ENCODE measurements at regions not wholly inside any gene's neighbourhood (a gene's known extent, or its start where the extent isn't known, plus 50 kb on each side); places are given as distances from the start of the nearest gene placed in this dataset.

GRCh38 chr12:132417741-132418140, 72.2 kb upstream of the FBRSL1 start:
- no peak overlapping the region for H3K4me3 ChIP-seq (ENCODE audit: low read length)
- no peak for TF ChIP-seq CTCF (conservative IDR thresholded peaks at IDR 0.05; ENCODE audit: low read depth, low read length)
- no peak for DNase-seq (ENCODE audit: low read depth)

- no peak for DNase-seq (ENCODE audit: low read depth)
- H3K4me3 ChIP-seq (ENCODE audit: low read length): no peak overlapping the region
- TF ChIP-seq CTCF (conservative IDR thresholded peaks at IDR 0.05; ENCODE audit: low read depth, low read length): no peak
Measured at GRCh38 chr12:132416827-132417226, 73.1 kb upstream of the FBRSL1 start.

- no peak overlapping the region for H3K4me3 ChIP-seq (ENCODE audit: low read length)
- no peak for DNase-seq (ENCODE audit: low read depth)
- no peak for TF ChIP-seq CTCF (conservative IDR thresholded peaks at IDR 0.05; ENCODE audit: low read depth, low read length)
Measured at GRCh38 chr12:132416121-132416673, 73.8 kb upstream of the FBRSL1 start.

GRCh38 chr12:132415327-132416120, 74.4 kb upstream of the FBRSL1 start:
- H3K4me3 ChIP-seq (ENCODE audit: low read length): no peak overlapping the region
- DNase-seq (ENCODE audit: low read depth): no peak
- no peak for TF ChIP-seq CTCF (conservative IDR thresholded peaks at IDR 0.05; ENCODE audit: low read depth, low read length)

- no peak for DNase-seq (ENCODE audit: low read depth)
- H3K4me3 ChIP-seq (ENCODE audit: low read length): no peak overlapping the region
- TF ChIP-seq CTCF (conservative IDR thresholded peaks at IDR 0.05; ENCODE audit: low read depth, low read length): peak; percentile 89
Measured at GRCh38 chr12:132414634-132415326, 75.2 kb upstream of the FBRSL1 start.

GRCh38 chr12:132413931-132414588, 75.9 kb upstream of the FBRSL1 start:
- TF ChIP-seq CTCF (conservative IDR thresholded peaks at IDR 0.05; ENCODE audit: low read depth, low read length): peak; percentile 72
- no peak overlapping the region for H3K4me3 ChIP-seq (ENCODE audit: low read length)
- no peak for DNase-seq (ENCODE audit: low read depth)

Data from retinal pigment epithelial cell (primary cell).